CD14-positive monocyte (primary cell): ENCODE measurements at regions not wholly inside any gene's neighbourhood (a gene's known extent, or its start where the extent isn't known, plus 50 kb on each side); places are given as distances from the start of the nearest gene placed in this dataset.

Source experiments
- DNase-seq, 3 donors: peaks; one replicate each; pipeline ENCODE4 v3.0.0-alpha.2; 2011 to 2022
- H2AFZ ChIP-seq: 2 replicates; pipeline ENCODE4 v1.6.0; 2012; ENCODE audit warnings: mild to moderate bottlenecking, low read depth, low read length, inconsistent platforms; ENCODE audit not compliant: insufficient read depth, poor library complexity, severe bottlenecking
- H3K27ac ChIP-seq, 2 donors: 1 replicate in 1 of 2; 2 replicates in 1 of 2; pipeline ENCODE4 v1.5.1; 2012 to 2013; ENCODE audit warnings: low read length in 2 of 2, control low read depth in 1 of 2, inconsistent platforms in 1 of 2, low read depth in 1 of 2, mild to moderate bottlenecking in 1 of 2
- H3K27me3 ChIP-seq, 2 donors: one replicate each; pipeline versions ENCODE4 v1.6.0 to v1.6.1; 2011 to 2013; ENCODE audit warnings: low read length in 2 of 2; ENCODE audit not compliant: control insufficient read depth in 2 of 2, insufficient read depth in 2 of 2
- H3K36me3 ChIP-seq, 2 donors: replicated peaks in 1 of 2; 1 replicate in 1 of 2; 2 replicates in 1 of 2; pipeline versions ENCODE4 v1.5.1 to v1.6.1; 2012 to 2013; ENCODE audit warnings: low read length in 2 of 2, control low read depth in 1 of 2, inconsistent platforms in 1 of 2, mild to moderate bottlenecking in 1 of 2; ENCODE audit not compliant: insufficient read depth in 2 of 2, control insufficient read depth in 1 of 2
- H3K4me1 ChIP-seq, 2 donors: 1 replicate in 1 of 2; 2 replicates in 1 of 2; pipeline versions ENCODE4 v1.5.1 to v1.6.1; 2012 to 2013; ENCODE audit warnings: low read length in 2 of 2, control low read depth in 1 of 2, inconsistent platforms in 1 of 2, mild to moderate bottlenecking in 1 of 2, moderate library complexity in 1 of 2; ENCODE audit not compliant: insufficient read depth in 2 of 2, control insufficient read depth in 1 of 2
- H3K4me2 ChIP-seq: replicated peaks from 2 replicates; pipeline ENCODE3; 2012; ENCODE audit warnings: low read length, moderate library complexity, mild to moderate bottlenecking; ENCODE audit not compliant: poor library complexity, severe bottlenecking; ENCODE audit errors: extremely low read depth
- H3K4me3 ChIP-seq, 3 experiments: fragments of 200-600 bp in 1 of 3; sonication (generic) in 1 of 3; replicated peaks in 1 of 3; 1 replicate in 2 of 3; 2 replicates in 1 of 3; pipeline ENCODE4 v1.5.1; 2011 to 2013; ENCODE audit warnings: low read length in 3 of 3, mild to moderate bottlenecking in 3 of 3, control low read depth in 2 of 3, low read depth in 2 of 3, inconsistent platforms in 1 of 3, moderate library complexity in 1 of 3
- H3K79me2 ChIP-seq: 2 replicates; pipeline ENCODE4 v1.6.0; 2012; ENCODE audit warnings: mild to moderate bottlenecking, control low read depth, inconsistent platforms, low read length, moderate library complexity; ENCODE audit not compliant: insufficient read depth
- H3K9ac ChIP-seq: 2 replicates; pipeline ENCODE4 v1.6.0; 2017; ENCODE audit warnings: low read length, mild to moderate bottlenecking; ENCODE audit not compliant: insufficient read depth, poor library complexity, severe bottlenecking
- H3K9me3 ChIP-seq, 2 donors: replicated peaks in 1 of 2; 1 replicate in 1 of 2; 2 replicates in 1 of 2; pipeline versions ENCODE4 v1.5.1 to v1.6.1; 2012 to 2013; ENCODE audit warnings: low read length in 2 of 2, control low read depth in 1 of 2; ENCODE audit not compliant: control insufficient read depth in 1 of 2, insufficient read depth in 1 of 2
- H4K20me1 ChIP-seq: 2 replicates; pipeline ENCODE4 v1.6.0; 2012; ENCODE audit warnings: mild to moderate bottlenecking, low read length, control low read depth, moderate library complexity; ENCODE audit not compliant: insufficient read depth
- H3K27ac Mint-ChIP-seq, 7 donors: one replicate each; pipeline ENCODE4 v1.8.0; 2020; ENCODE audit warnings: mild to moderate bottlenecking in 7 of 7, mixed read lengths in 7 of 7, moderate library complexity in 6 of 7, inconsistent platforms in 2 of 7
- H3K27me3 Mint-ChIP-seq, 3 donors: one replicate each; pipeline ENCODE4 v1.8.0; 2021 to 2022; ENCODE audit warnings: low read depth in 3 of 3, mild to moderate bottlenecking in 3 of 3, mixed read lengths in 3 of 3, moderate library complexity in 3 of 3, inconsistent platforms in 1 of 3
- H3K36me3 Mint-ChIP-seq, 2 donors: one replicate each; pipeline ENCODE4 v1.8.0; 2020; ENCODE audit warnings: mixed read lengths in 2 of 2, inconsistent platforms in 1 of 2, mild to moderate bottlenecking in 1 of 2
- H3K4me1 Mint-ChIP-seq: one replicate; pipeline ENCODE4 v1.8.0; 2020; ENCODE audit warnings: mild to moderate bottlenecking, mixed read lengths
- H3K4me3 Mint-ChIP-seq, 2 donors: one replicate each; pipeline ENCODE4 v1.8.0; 2020; ENCODE audit warnings: mild to moderate bottlenecking in 2 of 2, mixed read lengths in 2 of 2, moderate library complexity in 1 of 2
- H3K9me3 Mint-ChIP-seq, 7 donors: one replicate each; pipeline ENCODE4 v1.8.0; 2020 to 2022; ENCODE audit warnings: mixed read lengths in 7 of 7, mild to moderate bottlenecking in 6 of 7, moderate library complexity in 6 of 7, inconsistent platforms in 2 of 7
- CTCF ChIP-seq: fragments of 200-600 bp; IDR thresholded peaks from one replicate; pipeline ENCODE4 v1.8.0; 2022; ENCODE audit warnings: antibody characterized with exemption, mild to moderate bottlenecking
- WGBS: methylation state at CpG from one replicate; pipeline ENCODE4 v1.1.5; 2013; ENCODE audit warnings: missing lambda C conversion rate; ENCODE audit not compliant: insufficient coverage; 5-methylcytosine and 5-hydroxymethylcytosine counted together
- intact Hi-C, 2 donors: fragments of 100-400 bp; cut with micrococcal nuclease; formaldehyde crosslinking; loops; one replicate each; pipeline versions ENCODE4 v1.15.0 to v1.15.1; 2023

- Histone ChIP-seq H3K4me1 (peaks cover 16 to 18% of the 10 kb centered on the region in 2 donors), H3K4me2 (no peak overlapping the region), H3K79me2 (no peaks in the 10 kb centered on the region), H4K20me1 (no peaks in the 10 kb centered on the region), H2AFZ (no peak overlapping the region), H3K27ac (no peak overlapping the region), H3K9me3 (peaks cover 14 to 16% of the 10 kb centered on the region in 2 donors), H3K27me3 (peaks cover 0 to 4% of the 10 kb centered on the region in 2 donors), H3K36me3 (no peaks in the 10 kb centered on the region), H3K4me3 (no peak overlapping the region), H3K9ac (no peak overlapping the region)
- intact Hi-C loops, result no loop called here
- Mint-ChIP-seq H3K36me3 (no peaks in the 10 kb centered on the region), H3K27ac (no peak overlapping the region), H3K27me3 (peaks cover 3 to 12% (median 11%) of the 10 kb centered on the region in 3 donors), H3K4me1 (peaks cover 16% of the 10 kb centered on the region), H3K4me3 (no peak overlapping the region), H3K9me3 (peaks cover 7 to 27% (median 19%) of the 10 kb centered on the region in 7 donors)
- TF ChIP-seq CTCF, result no peak
- no peak for DNase-seq
Measured at GRCh38 chr9:34866614-34867013, 91.5 kb upstream of the PHF24 start.

- Mint-ChIP-seq H3K4me1 (peaks cover 16% of the 10 kb centered on the region), H3K27ac (no peak overlapping the region), H3K36me3 (no peaks in the 10 kb centered on the region), H3K9me3 (peaks cover 9 to 32% (median 26%) of the 10 kb centered on the region in 7 donors), H3K27me3 (peaks cover 0 to 3% (median 0%) of the 10 kb centered on the region in 3 donors), H3K4me3 (no peak overlapping the region)
- no peak overlapping the region for H2AFZ ChIP-seq
- TF ChIP-seq CTCF, result no peak
- WGBS, result no CpG with 5 or more reads among the region's 1 CpG
- no peak overlapping the region for H3K4me3 ChIP-seq
- H3K4me2 ChIP-seq, result no peak overlapping the region
- H3K9me3 ChIP-seq, result peaks cover 14 to 17% of the 10 kb centered on the region in 2 donors
- H3K79me2 ChIP-seq, result no peaks in the 10 kb centered on the region
- H3K36me3 ChIP-seq, result no peaks in the 10 kb centered on the region
- DNase-seq, result no peak
- H3K9ac ChIP-seq, result no peak overlapping the region
- H3K4me1 ChIP-seq, result peaks cover 16 to 18% of the 10 kb centered on the region in 2 donors
- intact Hi-C loops, result no loop called here
- H3K27me3 ChIP-seq, result no peaks in the 10 kb centered on the region
- H3K27ac ChIP-seq, result no peak overlapping the region
- H4K20me1 ChIP-seq, result no peaks in the 10 kb centered on the region
Measured at GRCh38 chr9:34863426-34863825, 94.7 kb upstream of the PHF24 start.
